ENCODE measurements at regions not wholly inside any gene's neighbourhood (a gene's known extent, or its start where the extent isn't known, plus 50 kb on each side); places are given as distances from the start of the nearest gene placed in this dataset.

DNA sequence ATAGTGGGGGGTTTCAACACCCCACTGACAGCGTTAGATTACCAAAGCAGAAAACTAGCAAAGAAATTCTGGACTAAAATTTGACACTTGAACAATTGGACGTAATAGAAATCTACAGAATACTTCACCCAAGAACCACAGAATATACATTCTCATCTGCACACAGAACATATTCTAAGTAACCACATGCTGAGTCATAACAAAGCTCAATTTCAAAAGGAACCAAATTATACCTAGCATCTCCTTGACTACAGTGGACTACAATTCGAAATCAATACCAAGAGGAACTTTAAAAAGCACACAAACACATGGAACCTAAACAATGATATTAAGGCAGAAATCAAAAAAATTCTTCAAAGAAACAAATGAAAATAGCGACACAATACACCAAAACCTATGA lies 871.6 kb upstream of the MDGA2 start:
- H3K4me3 ChIP-seq = no peak overlapping the region
- H3K36me3 ChIP-seq = no peaks in the 10 kb centered on the region
- DNase-seq = no peak
- intact Hi-C loops (cut with DNase I; ENCODE audit: low total_unique reads) (no loop called here), in situ Hi-C loops (cut with MboI; ENCODE audit: low sequenced_read_pairs in 4 of 4) (no loop called here)
- no peak for TF ChIP-seq POLR2A (IDR thresholded peaks at IDR 0.05)
- TF ChIP-seq, protein P1, sequence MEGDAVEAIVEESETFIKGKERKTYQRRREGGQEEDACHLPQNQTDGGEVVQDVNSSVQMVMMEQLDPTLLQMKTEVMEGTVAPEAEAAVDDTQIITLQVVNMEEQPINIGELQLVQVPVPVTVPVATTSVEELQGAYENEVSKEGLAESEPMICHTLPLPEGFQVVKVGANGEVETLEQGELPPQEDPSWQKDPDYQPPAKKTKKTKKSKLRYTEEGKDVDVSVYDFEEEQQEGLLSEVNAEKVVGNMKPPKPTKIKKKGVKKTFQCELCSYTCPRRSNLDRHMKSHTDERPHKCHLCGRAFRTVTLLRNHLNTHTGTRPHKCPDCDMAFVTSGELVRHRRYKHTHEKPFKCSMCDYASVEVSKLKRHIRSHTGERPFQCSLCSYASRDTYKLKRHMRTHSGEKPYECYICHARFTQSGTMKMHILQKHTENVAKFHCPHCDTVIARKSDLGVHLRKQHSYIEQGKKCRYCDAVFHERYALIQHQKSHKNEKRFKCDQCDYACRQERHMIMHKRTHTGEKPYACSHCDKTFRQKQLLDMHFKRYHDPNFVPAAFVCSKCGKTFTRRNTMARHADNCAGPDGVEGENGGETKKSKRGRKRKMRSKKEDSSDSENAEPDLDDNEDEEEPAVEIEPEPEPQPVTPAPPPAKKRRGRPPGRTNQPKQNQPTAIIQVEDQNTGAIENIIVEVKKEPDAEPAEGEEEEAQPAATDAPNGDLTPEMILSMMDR (IDR thresholded peaks at IDR 0.05 in 4 of 5, conservative IDR thresholded peaks at IDR 0.05 in 1 of 5) = no peak
- no peak for ATAC-seq
- H3K27ac ChIP-seq = no peak overlapping the region
- H3K27me3 ChIP-seq = no peaks in the 10 kb centered on the region
- no peaks in the 10 kb centered on the region for H3K4me1 ChIP-seq
- no peaks in the 10 kb centered on the region for H3K9me3 ChIP-seq

DNA sequence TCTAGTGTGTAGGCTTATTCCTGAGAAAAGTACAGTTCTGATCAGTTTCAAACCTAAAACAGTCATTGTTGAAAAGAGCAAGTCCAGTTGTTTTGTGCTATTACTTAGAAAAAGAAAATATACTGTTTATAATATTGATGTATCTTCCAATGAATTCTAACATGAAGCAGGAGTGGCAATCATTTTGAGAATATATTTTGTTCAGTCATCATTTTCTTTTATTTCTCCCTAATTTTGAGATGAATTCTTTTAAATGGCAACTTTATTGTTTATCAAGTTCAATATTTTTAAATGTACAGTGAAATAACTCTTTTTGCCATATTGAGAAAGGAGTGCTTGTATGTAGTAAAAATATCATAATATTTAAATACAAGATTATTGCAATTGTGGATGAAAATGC lies 862.2 kb upstream of the MDGA2 start:
- Histone ChIP-seq H3K4me1 (no peaks in the 10 kb centered on the region), H3K27me3 (no peaks in the 10 kb centered on the region), H3K36me3 (no peaks in the 10 kb centered on the region), H3K27ac (no peak overlapping the region), H3K9me3 (no peaks in the 10 kb centered on the region), H3K4me3 (no peak overlapping the region)
- ATAC-seq (no peak), DNase-seq (no peak)
- no peak for TF ChIP-seq POLR2A (IDR thresholded peaks at IDR 0.05)
- TF ChIP-seq, protein P1 (IDR thresholded peaks at IDR 0.05 in 4 of 5, conservative IDR thresholded peaks at IDR 0.05 in 1 of 5) = no peak
- intact Hi-C loops (cut with DNase I; ENCODE audit: low total_unique reads) = no loop called here
- in situ Hi-C loops (cut with MboI; ENCODE audit: low sequenced_read_pairs in 4 of 4) = no loop called here

DNA sequence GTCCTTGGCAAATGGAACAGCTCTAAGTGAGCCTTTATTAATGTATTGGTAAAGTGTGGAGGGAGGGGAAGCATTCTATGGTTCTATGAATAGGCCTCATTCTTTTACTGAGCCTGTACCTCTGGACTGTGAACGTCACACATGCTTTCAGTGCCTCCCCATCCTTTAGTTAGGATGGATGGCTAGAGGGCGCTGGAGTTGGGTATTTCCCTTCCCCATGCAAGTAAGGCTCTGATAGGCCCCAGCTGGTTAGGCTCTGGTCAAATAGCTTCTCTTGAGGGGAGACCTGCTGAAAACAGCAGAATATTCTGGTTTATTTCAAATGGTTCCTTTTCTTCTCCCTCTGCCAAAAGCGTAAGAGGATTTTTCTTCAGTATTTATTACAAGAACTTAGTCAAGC lies 860.9 kb upstream of the MDGA2 start:
- Histone ChIP-seq H3K27me3 (no peaks in the 10 kb centered on the region), H3K9me3 (no peaks in the 10 kb centered on the region), H3K36me3 (no peaks in the 10 kb centered on the region), H3K27ac (no peak overlapping the region), H3K4me3 (no peak overlapping the region), H3K4me1 (no peaks in the 10 kb centered on the region)
- DNase-seq (no peak), ATAC-seq (no peak)
- TF ChIP-seq, protein P1 (IDR thresholded peaks at IDR 0.05 in 4 of 5, conservative IDR thresholded peaks at IDR 0.05 in 1 of 5) = no peak
- no peak for TF ChIP-seq POLR2A (IDR thresholded peaks at IDR 0.05)
- intact Hi-C loops (cut with DNase I; ENCODE audit: low total_unique reads) = no loop called here
- in situ Hi-C loops (cut with MboI; ENCODE audit: low sequenced_read_pairs in 4 of 4) = no loop called here

DNA sequence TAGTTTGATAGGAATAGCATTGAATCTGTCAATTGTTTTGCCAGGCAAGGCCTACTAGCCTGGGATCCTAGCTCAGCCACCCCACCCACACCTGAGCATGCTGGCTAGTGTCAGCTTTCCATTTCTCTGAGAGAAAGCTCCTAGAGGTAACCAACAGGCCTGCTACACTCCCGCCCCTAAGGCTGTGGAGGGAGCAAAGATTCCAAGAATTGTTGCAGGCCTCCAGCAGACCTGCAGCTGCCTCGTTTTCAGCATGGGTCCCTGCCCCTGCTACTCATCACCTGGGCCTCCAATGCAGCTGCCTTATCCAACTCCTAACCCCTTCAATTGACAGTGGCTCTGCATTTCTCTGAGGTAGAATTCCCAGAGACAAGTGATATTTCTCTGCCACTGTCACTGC lies 852.4 kb upstream of the MDGA2 start:
- ATAC-seq (no peak), DNase-seq (no peak)
- Histone ChIP-seq H3K9me3 (no peaks in the 10 kb centered on the region), H3K36me3 (no peaks in the 10 kb centered on the region), H3K27ac (no peak overlapping the region), H3K4me3 (no peak overlapping the region), H3K27me3 (no peaks in the 10 kb centered on the region), H3K4me1 (no peaks in the 10 kb centered on the region)
- TF ChIP-seq, protein P1 (IDR thresholded peaks at IDR 0.05 in 4 of 5, conservative IDR thresholded peaks at IDR 0.05 in 1 of 5) = no peak
- no peak for TF ChIP-seq POLR2A (IDR thresholded peaks at IDR 0.05)
- intact Hi-C loops (cut with DNase I; ENCODE audit: low total_unique reads) (no loop called here), in situ Hi-C loops (cut with MboI; ENCODE audit: low sequenced_read_pairs in 4 of 4) (no loop called here)

DNA sequence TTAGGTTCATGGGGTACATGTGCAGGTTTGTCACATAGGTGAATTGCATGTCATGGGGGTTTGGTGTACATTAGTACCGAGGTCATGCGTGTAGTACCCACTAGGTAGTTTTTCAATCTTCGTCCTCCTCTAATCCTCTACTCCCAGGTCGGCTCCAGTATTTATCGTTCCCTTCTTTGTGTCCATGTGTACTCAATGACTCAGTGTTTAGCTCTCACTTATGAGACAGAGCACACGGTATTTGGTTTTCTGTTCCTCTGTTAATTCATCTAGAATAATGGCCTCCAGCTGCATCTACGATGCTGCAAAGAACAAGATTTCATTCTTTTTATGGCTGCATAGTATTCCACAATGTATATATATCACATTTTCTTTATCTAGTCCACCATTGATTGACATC lies 850.9 kb upstream of the MDGA2 start:
- Histone ChIP-seq H3K27ac (no peak overlapping the region), H3K9me3 (no peaks in the 10 kb centered on the region), H3K27me3 (no peaks in the 10 kb centered on the region), H3K4me3 (no peak overlapping the region), H3K36me3 (no peaks in the 10 kb centered on the region), H3K4me1 (no peaks in the 10 kb centered on the region)
- in situ Hi-C loops (cut with MboI; ENCODE audit: low sequenced_read_pairs in 4 of 4) = no loop called here
- ATAC-seq (no peak), DNase-seq (no peak)
- TF ChIP-seq, protein P1 (IDR thresholded peaks at IDR 0.05 in 4 of 5, conservative IDR thresholded peaks at IDR 0.05 in 1 of 5) = no peak
- TF ChIP-seq POLR2A (IDR thresholded peaks at IDR 0.05) = no peak
- intact Hi-C loops (cut with DNase I; ENCODE audit: low total_unique reads) = no loop called here

Data from gastrocnemius medialis (tissue), 4 donors.